GM12865 (cell line): ENCODE measurements at regions not wholly inside any gene's neighbourhood (a gene's known extent, or its start where the extent isn't known, plus 50 kb on each side); places are given as distances from the start of the nearest gene placed in this dataset.

Experiments
- DNase-seq: peaks from one replicate; pipeline ENCODE4 v3.0.0; 2010; ENCODE audit warnings: low read depth
- H3K4me3 ChIP-seq: 2 replicates; pipeline ENCODE4 v1.5.1; 2011; ENCODE audit warnings: mild to moderate bottlenecking, low read depth, low read length, control low read depth
- TF ChIP-seq, protein P1 (sequence below): IDR thresholded peaks from 2 replicates; pipeline ENCODE4 v1.5.1; 2011; ENCODE audit warnings: low read length, control low read depth, low read depth, inconsistent platforms; ENCODE audit not compliant: insufficient read depth; ENCODE audit errors: missing control alignments

- TF ChIP-seq, protein P1, sequence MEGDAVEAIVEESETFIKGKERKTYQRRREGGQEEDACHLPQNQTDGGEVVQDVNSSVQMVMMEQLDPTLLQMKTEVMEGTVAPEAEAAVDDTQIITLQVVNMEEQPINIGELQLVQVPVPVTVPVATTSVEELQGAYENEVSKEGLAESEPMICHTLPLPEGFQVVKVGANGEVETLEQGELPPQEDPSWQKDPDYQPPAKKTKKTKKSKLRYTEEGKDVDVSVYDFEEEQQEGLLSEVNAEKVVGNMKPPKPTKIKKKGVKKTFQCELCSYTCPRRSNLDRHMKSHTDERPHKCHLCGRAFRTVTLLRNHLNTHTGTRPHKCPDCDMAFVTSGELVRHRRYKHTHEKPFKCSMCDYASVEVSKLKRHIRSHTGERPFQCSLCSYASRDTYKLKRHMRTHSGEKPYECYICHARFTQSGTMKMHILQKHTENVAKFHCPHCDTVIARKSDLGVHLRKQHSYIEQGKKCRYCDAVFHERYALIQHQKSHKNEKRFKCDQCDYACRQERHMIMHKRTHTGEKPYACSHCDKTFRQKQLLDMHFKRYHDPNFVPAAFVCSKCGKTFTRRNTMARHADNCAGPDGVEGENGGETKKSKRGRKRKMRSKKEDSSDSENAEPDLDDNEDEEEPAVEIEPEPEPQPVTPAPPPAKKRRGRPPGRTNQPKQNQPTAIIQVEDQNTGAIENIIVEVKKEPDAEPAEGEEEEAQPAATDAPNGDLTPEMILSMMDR = no peak
- H3K4me3 ChIP-seq = no peak overlapping the region
- DNase-seq = no peak
Observed at GRCh38 chr5:106510321-106510720, 1160.4 kb downstream of the EFNA5 start.

GRCh38 chr5:106508894-106509293, 1161.8 kb downstream of the EFNA5 start:
- DNase-seq = no peak

GRCh38 chr5:106493910-106494309, 1176.8 kb downstream of the EFNA5 start:
- no peak for DNase-seq
- H3K4me3 ChIP-seq = no peak overlapping the region
- TF ChIP-seq, protein P1 = no peak

More at GRCh38 chr5:106508894-106509293, 1161.8 kb downstream of the EFNA5 start:
- TF ChIP-seq, protein P1 = no peak
- no peak overlapping the region for H3K4me3 ChIP-seq

DNA sequence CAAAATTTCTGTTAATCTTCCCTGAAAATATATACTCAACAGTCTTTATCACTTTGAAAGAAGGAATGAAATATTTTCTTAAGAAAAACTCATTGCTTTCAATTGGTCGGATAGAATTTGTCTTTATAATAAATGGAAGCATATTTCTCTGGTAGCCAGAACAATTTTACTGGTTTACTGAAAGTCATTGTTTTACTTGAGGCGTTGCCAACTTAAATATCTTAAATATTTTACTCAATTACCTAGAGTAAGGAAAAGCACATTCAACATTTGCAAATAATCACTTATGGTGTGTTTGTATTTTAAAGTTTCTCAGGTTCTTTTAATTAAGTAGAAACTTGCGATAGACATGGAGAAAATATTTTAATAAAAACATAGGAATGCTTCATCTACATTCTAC, 1181.7 kb downstream of the EFNA5 start:
- DNase-seq = no peak
- no peak overlapping the region for H3K4me3 ChIP-seq
- TF ChIP-seq, protein P1 = no peak

- DNase-seq = no peak
- TF ChIP-seq, protein P1 = no peak
- H3K4me3 ChIP-seq = no peak overlapping the region
Observed at GRCh38 chr5:106488407-106488806, 1182.3 kb downstream of the EFNA5 start.

DNA sequence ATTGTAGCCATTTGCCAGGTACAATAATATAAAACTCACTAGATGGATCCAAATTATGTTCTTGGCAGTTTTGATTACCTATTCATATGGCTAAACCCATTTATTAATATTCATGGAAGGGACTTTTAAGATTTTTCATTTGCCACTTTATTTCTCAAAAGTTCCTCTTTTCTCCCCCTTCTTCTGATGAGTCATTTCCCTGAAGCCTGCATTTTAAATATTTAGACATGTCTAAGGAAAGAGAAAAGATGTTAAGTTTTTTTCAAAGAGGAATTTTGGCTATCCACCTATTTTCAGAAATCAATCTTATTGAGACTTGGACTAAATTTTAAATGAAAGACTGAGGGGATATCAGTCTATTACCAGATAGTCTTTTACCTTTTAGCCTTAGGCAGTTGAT, 1189.4 kb downstream of the EFNA5 start:
- TF ChIP-seq, protein P1 = no peak
- DNase-seq = no peak

GRCh38 chr5:106476630-106477029, 1194.1 kb downstream of the EFNA5 start:
- TF ChIP-seq, protein P1 = no peak
- no peak overlapping the region for H3K4me3 ChIP-seq
- DNase-seq = no peak

More for the DNA sequence above, 1189.4 kb downstream of the EFNA5 start:
- no peak overlapping the region for H3K4me3 ChIP-seq
